GM10266 (cell line): ENCODE measurements at regions not wholly inside any gene's neighbourhood (a gene's known extent, or its start where the extent isn't known, plus 50 kb on each side); places are given as distances from the start of the nearest gene placed in this dataset.

ENCODE experiments used
- DNase-seq: peaks from one replicate; pipeline ENCODE4 v3.0.0; 2012; ENCODE audit errors: extremely low spot score
- TF ChIP-seq, protein P1 (sequence below): IDR thresholded peaks from 2 replicates; pipeline ENCODE4 v1.5.1; 2012; ENCODE audit warnings: mild to moderate bottlenecking, low read depth; ENCODE audit not compliant: control insufficient read depth, insufficient read depth; ENCODE audit errors: missing control alignments

DNA sequence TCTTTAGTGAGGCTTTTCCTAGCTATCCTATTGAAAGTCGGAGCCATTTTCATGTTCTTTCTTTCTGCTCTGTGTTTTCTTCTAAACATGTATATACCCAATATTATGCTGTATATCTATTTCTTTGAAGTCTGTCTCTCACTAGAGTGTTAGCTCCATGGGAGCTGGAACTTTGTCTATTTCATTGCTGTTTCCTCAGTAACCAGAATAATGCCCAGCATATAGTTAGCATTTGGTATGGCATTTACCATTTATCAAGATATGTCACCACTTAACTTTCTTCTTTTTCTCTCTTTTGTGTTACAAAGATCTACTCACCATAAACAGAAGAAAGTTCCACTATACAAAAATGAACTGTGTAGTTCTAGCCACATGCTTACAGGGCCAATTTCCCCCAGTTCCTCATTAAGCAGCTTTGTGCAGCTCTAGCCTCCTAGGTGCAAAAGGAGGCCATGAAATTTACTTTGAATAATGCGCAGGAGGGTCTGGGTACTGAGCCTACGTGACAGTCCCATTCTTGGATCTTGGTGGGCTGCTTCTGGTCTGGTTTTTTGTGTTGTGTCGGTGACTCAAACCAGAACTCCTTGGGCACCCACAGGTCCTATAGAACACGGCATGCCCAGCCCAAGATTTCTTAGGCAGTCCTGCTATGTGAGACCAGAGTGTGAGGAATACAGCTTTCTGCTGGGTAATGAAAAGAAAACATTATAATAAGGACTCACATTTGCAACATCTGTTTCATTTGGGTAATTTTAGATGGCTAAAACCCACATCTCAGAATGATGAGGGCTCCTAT, 302.3 kb upstream of the IGFBP7 start:
- no peak for DNase-seq
- TF ChIP-seq, protein P1, sequence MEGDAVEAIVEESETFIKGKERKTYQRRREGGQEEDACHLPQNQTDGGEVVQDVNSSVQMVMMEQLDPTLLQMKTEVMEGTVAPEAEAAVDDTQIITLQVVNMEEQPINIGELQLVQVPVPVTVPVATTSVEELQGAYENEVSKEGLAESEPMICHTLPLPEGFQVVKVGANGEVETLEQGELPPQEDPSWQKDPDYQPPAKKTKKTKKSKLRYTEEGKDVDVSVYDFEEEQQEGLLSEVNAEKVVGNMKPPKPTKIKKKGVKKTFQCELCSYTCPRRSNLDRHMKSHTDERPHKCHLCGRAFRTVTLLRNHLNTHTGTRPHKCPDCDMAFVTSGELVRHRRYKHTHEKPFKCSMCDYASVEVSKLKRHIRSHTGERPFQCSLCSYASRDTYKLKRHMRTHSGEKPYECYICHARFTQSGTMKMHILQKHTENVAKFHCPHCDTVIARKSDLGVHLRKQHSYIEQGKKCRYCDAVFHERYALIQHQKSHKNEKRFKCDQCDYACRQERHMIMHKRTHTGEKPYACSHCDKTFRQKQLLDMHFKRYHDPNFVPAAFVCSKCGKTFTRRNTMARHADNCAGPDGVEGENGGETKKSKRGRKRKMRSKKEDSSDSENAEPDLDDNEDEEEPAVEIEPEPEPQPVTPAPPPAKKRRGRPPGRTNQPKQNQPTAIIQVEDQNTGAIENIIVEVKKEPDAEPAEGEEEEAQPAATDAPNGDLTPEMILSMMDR, result no peak

DNA sequence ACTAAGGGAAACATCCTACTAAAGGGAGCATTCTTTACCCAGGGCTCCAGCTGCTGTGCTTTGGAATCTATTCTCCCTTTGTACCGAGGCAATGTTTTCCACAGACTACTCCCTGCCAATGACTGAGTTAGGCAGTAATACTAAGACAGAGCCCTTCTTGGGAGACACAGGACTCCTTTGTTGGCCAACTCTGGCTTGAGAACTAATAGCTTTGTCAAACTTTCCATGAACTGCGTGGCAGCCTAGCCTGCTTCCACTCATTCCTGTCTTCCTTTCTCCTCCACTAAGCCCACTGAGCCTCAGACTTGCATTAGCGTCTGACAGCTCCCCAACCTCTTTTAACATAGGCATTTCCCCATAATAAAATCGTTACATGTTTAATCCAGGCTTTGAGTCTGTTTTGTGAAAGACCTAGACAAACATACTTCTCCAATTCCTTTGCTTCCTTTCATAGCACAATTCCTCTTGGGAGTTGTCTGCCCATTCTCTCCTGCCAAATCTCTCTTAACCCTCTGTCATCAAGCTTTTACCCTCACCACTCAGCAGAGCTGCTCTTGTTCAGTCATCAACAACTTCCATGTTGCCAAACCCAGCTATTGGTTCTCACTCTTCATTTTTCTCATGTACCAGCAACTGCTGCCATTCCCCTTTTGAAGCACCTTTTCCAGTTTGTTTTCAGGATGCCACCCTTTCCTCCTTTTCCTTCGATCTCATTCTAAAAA, 300.3 kb upstream of the IGFBP7 start:
- DNase-seq, result no peak
- TF ChIP-seq, protein P1, result no peak

DNA sequence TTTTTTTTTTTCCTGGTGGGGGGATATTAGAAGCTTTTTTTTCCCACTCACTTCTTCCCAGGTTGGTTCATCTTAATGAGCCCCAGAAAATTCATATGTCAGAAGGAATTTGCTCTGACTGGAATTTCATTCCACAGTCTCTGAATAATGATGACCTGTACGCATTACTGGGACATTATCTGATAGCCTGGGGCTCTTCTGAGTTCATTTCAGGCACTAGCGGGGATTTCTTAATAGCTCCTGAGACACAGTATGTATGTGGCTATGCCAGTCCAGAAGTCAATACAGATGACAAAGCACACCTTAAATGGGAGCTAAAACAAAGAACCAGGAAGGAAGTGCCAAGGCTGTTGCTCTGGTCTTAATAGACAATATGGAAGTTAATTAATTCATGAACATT, 295.2 kb upstream of the IGFBP7 start:
- TF ChIP-seq, protein P1, result no peak
- DNase-seq, result no peak

DNA sequence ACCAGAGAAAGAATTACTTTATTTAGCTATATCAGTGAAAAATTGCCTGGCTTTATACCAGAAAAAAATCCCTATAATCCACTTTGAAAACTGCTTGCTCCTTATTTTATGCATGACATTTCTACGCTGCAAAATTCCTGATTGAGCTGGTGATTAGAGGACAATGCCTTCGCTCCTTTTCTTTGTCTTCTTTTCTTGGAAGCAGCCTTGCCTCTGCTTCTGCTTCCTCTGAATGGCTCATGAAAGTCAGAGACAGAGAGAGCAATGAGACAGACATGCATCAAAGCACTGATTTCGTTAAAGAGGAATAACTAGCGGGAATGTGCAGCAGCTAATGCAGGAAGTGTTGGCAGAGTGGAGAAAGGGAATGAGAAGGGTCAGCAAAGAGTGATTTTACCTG, 294.3 kb upstream of the IGFBP7 start:
- DNase-seq, result no peak

DNA sequence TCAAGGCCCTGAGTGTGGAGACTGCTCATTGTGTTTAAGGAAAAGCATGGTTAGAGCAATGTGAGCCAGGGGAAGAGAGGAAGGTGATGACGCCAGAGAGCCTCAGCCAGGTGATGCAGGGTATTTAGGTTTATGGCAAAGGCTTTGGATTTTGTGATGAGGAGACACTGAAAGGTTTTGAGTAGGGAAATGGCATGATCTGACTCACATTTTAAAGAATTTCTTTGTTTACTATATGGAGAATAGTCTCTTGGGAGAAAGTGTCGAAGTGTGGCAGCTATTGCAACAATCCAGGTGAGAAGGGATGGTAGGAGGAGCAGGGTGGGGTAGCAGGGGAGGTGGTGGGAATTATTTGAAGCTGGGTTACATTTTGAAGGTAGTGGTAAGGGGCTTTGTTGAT, 293.4 kb upstream of the IGFBP7 start:
- DNase-seq, result no peak
- TF ChIP-seq, protein P1, result no peak

More for the DNA sequence above, 294.3 kb upstream of the IGFBP7 start:
- TF ChIP-seq, protein P1, result no peak

DNA sequence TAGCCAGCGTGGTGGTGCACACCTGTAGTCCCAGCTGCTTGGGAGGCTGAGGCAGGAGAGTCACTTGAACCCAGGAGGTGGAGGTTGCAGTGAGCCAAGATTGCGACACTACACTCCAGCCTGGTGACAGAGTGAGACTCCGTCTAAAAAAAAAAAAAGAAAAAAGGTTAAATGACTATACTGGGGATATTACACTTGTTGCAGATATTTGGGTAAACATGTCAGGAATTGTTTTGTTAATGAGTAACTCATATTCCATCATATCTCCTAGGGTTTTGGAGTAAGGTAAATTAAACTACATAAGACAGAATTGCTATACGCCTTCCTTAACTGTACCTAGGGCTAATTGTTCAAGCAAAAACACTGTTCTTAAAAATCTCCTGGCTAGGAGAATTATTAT, 291.4 kb upstream of the IGFBP7 start:
- no peak for DNase-seq
- TF ChIP-seq, protein P1, result no peak

DNA sequence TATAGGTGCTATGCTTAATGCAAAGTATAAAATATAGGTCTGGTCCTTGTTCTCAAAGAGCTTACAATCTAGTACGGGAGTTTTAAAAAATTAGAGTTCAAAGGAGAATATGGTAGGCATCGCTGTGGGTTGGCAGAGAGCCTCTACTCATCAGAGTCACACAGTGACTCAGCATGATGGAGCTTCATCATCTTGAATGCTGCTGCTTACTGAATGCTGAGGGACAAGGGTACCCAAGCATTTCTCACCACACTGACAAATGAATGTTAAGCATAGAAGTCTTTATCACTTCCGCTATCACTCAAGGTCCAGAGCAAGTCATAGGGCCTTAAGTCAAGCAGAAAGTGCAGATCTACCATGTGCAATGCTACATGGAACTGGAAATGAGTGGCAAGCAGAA, 268.6 kb upstream of the IGFBP7 start:
- no peak for DNase-seq
- TF ChIP-seq, protein P1, result no peak
